H9 (cell line): ENCODE measurements at regions not wholly inside any gene's neighbourhood (a gene's known extent, or its start where the extent isn't known, plus 50 kb on each side); places are given as distances from the start of the nearest gene placed in this dataset.

ENCODE experiments used
- DNase-seq: peaks from one replicate; pipeline ENCODE4 v3.0.0-alpha.2; 2017
- H2AFZ ChIP-seq: one replicate; pipeline ENCODE4 v1.6.1; 2013; ENCODE audit warnings: mild to moderate bottlenecking, low read length, control low read depth, moderate library complexity
- H2AK5ac ChIP-seq: 2 replicates; pipeline ENCODE4 v1.6.1; 2013; ENCODE audit warnings: low read length, control low read depth, mixed read lengths; ENCODE audit not compliant: insufficient read length
- H2BK120ac ChIP-seq: one replicate; pipeline ENCODE4 v1.6.1; 2013; ENCODE audit warnings: low read depth, mild to moderate bottlenecking, low read length, control low read depth, inconsistent platforms; ENCODE audit not compliant: poor library complexity, severe bottlenecking
- H2BK12ac ChIP-seq: 2 replicates; pipeline ENCODE4 v1.6.1; 2013; ENCODE audit warnings: low read length, control low read depth, mixed read lengths, low read depth; ENCODE audit not compliant: insufficient read length
- H2BK15ac ChIP-seq: 2 replicates; pipeline ENCODE4 v1.6.1; 2013; ENCODE audit warnings: low read depth, low read length, control low read depth
- H2BK20ac ChIP-seq: one replicate; pipeline ENCODE4 v1.6.1; 2013; ENCODE audit warnings: low read depth, mild to moderate bottlenecking, low read length, control low read depth, inconsistent platforms; ENCODE audit not compliant: poor library complexity, severe bottlenecking
- H2BK5ac ChIP-seq: 2 replicates; pipeline ENCODE4 v1.6.1; 2013; ENCODE audit warnings: low read length, control low read depth, mixed read lengths; ENCODE audit not compliant: insufficient read length
- H3K14ac ChIP-seq: 2 replicates; pipeline ENCODE4 v1.6.1; 2013; ENCODE audit warnings: low read length, control low read depth; ENCODE audit not compliant: insufficient read depth
- H3K18ac ChIP-seq: 2 replicates; pipeline ENCODE4 v1.6.1; 2013; ENCODE audit warnings: low read depth, mild to moderate bottlenecking, mixed read lengths, low read length, control low read depth; ENCODE audit not compliant: insufficient read length
- H3K23ac ChIP-seq: 2 replicates; pipeline ENCODE4 v1.6.1; 2013; ENCODE audit warnings: low read length, control low read depth, mixed read lengths, low read depth; ENCODE audit not compliant: insufficient read length
- H3K23me2 ChIP-seq: 2 replicates; pipeline ENCODE4 v1.6.1; 2013; ENCODE audit warnings: low read depth, mild to moderate bottlenecking, mixed read lengths, low read length, control low read depth; ENCODE audit not compliant: insufficient read length, poor library complexity, severe bottlenecking
- H3K27ac ChIP-seq: 2 replicates; pipeline ENCODE4 v1.5.1; 2013; ENCODE audit warnings: low read length, control low read depth, mixed read lengths, low read depth; ENCODE audit not compliant: insufficient read length
- H3K27me3 ChIP-seq: 2 replicates; pipeline ENCODE4 v1.6.1; 2013; ENCODE audit warnings: low read length, control low read depth, inconsistent platforms; ENCODE audit not compliant: insufficient read depth
- H3K4ac ChIP-seq: 2 replicates; pipeline ENCODE4 v1.6.1; 2013; ENCODE audit warnings: low read depth, mild to moderate bottlenecking, control low read depth, inconsistent platforms, low read length, moderate library complexity
- H3K4me1 ChIP-seq: 2 replicates; pipeline ENCODE4 v1.6.1; 2013; ENCODE audit warnings: low read length, control low read depth, inconsistent platforms; ENCODE audit not compliant: insufficient read depth
- H3K4me2 ChIP-seq: 2 replicates; pipeline ENCODE4 v1.6.1; 2013; ENCODE audit warnings: low read length, control low read depth, mixed read lengths; ENCODE audit not compliant: insufficient read length, insufficient read depth
- H3K56ac ChIP-seq: 2 replicates; pipeline ENCODE4 v1.6.1; 2013; ENCODE audit warnings: low read depth, mild to moderate bottlenecking, mixed read lengths, low read length, control low read depth; ENCODE audit not compliant: insufficient read length
- H3K79me1 ChIP-seq: 2 replicates; pipeline ENCODE4 v1.6.1; 2013; ENCODE audit warnings: low read depth, mild to moderate bottlenecking, moderate library complexity, low read length, control low read depth, inconsistent platforms; ENCODE audit not compliant: insufficient read depth, poor library complexity, severe bottlenecking
- H3K79me2 ChIP-seq: 2 replicates; pipeline ENCODE4 v1.6.1; 2013; ENCODE audit warnings: low read length, control low read depth, inconsistent platforms; ENCODE audit not compliant: insufficient read depth
- H3K9ac ChIP-seq: 2 replicates; pipeline ENCODE4 v1.6.1; 2013; ENCODE audit warnings: low read length, control low read depth, mixed read lengths; ENCODE audit not compliant: insufficient read length; ENCODE audit errors: extremely low read depth
- H3K9me3 ChIP-seq: one replicate; pipeline ENCODE4 v1.6.1; 2013; ENCODE audit warnings: low read depth, low read length, inconsistent platforms; ENCODE audit not compliant: control insufficient read depth
- H3T11ph ChIP-seq: one replicate; pipeline ENCODE4 v1.6.1; 2013; ENCODE audit warnings: mild to moderate bottlenecking, low read length, control low read depth, inconsistent platforms
- H4K20me1 ChIP-seq: one replicate; pipeline ENCODE4 v1.6.1; 2013; ENCODE audit not compliant: control insufficient read depth, insufficient read length, insufficient read depth
- H4K5ac ChIP-seq: 2 replicates; pipeline ENCODE4 v1.6.1; 2013; ENCODE audit warnings: low read depth, mild to moderate bottlenecking, mixed read lengths, low read length, control low read depth; ENCODE audit not compliant: insufficient read length
- H4K8ac ChIP-seq: replicated peaks from 2 replicates; pipeline ENCODE4 v1.6.1; 2013; ENCODE audit warnings: low read length, control low read depth, mixed read lengths, low read depth; ENCODE audit not compliant: insufficient read length
- H4K91ac ChIP-seq: 2 replicates; pipeline ENCODE4 v1.6.1; 2013; ENCODE audit warnings: low read depth, mild to moderate bottlenecking, moderate library complexity, mixed read lengths, low read length, control low read depth; ENCODE audit not compliant: insufficient read length
- H3K27ac Mint-ChIP-seq, 3 experiments: 2 replicates in 2 of 3; 3 replicates in 1 of 3; pipeline ENCODE4 v1.8.0; 2020 to 2021; ENCODE audit warnings: mixed read lengths in 3 of 3, mild to moderate bottlenecking in 1 of 3, moderate library complexity in 1 of 3
- H3K27me3 Mint-ChIP-seq: 2 replicates; pipeline ENCODE4 v1.8.0; 2021; ENCODE audit warnings: low read depth, mild to moderate bottlenecking, moderate library complexity, mixed read lengths
- H3K36me3 Mint-ChIP-seq, 3 experiments: 2 replicates in 2 of 3; 3 replicates in 1 of 3; pipeline ENCODE4 v1.8.0; 2020 to 2021; ENCODE audit warnings: low read depth in 3 of 3, mixed read lengths in 3 of 3; ENCODE audit not compliant: insufficient read depth in 1 of 3
- H3K4me1 Mint-ChIP-seq, 2 experiments: 2 replicates each; pipeline ENCODE4 v1.8.0; 2020; ENCODE audit warnings: mixed read lengths in 2 of 2
- H3K4me3 Mint-ChIP-seq, 2 experiments: 2 replicates in 1 of 2; 3 replicates in 1 of 2; pipeline ENCODE4 v1.8.0; 2020 to 2021; ENCODE audit warnings: mild to moderate bottlenecking in 2 of 2, mixed read lengths in 2 of 2, moderate library complexity in 1 of 2
- H3K9me3 Mint-ChIP-seq, 2 experiments: 2 replicates in 1 of 2; 3 replicates in 1 of 2; pipeline ENCODE4 v1.8.0; 2020; ENCODE audit warnings: mild to moderate bottlenecking in 2 of 2, mixed read lengths in 2 of 2, moderate library complexity in 1 of 2
- WGBS: extraction: QIAGEN DNeasy Blood & Tissue Kit; methylation state at CpG from one replicate; pipeline ENCODE4 v1.1.7; 2013; ENCODE audit warnings: missing lambda C conversion rate, low lambda C conversion rate, mixed read lengths; ENCODE audit not compliant: insufficient read length; ENCODE audit errors: extremely low coverage; 5-methylcytosine and 5-hydroxymethylcytosine counted together
- TF ChIP-seq, protein P1 (sequence below): fragments of 200-600 bp; sonication (generic); conservative IDR thresholded peaks from 3 replicates; pipeline ENCODE4 v1.8.0; 2021; ENCODE audit warnings: antibody characterized with exemption, mild to moderate bottlenecking

DNA sequence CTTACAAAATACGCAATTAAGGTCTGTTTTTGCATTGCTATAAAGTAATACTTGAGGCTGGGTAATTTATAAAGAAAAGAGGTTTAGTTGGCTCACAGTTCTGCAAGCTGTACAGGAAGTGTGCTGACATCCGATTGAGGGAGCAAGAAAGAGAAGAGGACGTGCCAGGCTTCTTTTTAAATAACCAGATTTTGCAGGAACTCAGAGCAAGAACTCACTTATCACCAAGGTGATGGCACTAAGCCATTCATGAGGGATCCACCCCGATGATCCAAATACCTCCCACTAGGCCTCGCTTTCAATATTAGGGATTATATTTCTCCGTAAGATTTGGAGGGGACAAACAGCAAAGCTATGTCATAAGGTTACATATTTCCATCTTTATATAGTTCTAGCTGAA lies 456.7 kb downstream of the GLUD2 start:
- no peaks in the 10 kb centered on the region for H3K79me2 ChIP-seq
- no peak overlapping the region for H2BK20ac ChIP-seq
- no peaks in the 10 kb centered on the region for H3K23me2 ChIP-seq
- Mint-ChIP-seq H3K27ac (no peak overlapping the region), H3K36me3 (no peaks in the 10 kb centered on the region; a peak in 1 of 7 replicates), H3K4me1 (no peaks in the 10 kb centered on the region), H3K9me3 (peaks cover 16% of the 10 kb centered on the region in 2 experiments; a peak in 4 of 5 replicates), H3K4me3 (no peak overlapping the region), H3K27me3 (no peaks in the 10 kb centered on the region)
- no peak overlapping the region for H3K14ac ChIP-seq
- H3K18ac ChIP-seq: no peak overlapping the region
- H3T11ph ChIP-seq: no peak overlapping the region
- H4K5ac ChIP-seq: no peak overlapping the region
- H3K4me2 ChIP-seq: no peak overlapping the region
- no peak overlapping the region for H4K91ac ChIP-seq
- H3K27me3 ChIP-seq: no peaks in the 10 kb centered on the region
- no peak overlapping the region for H4K8ac ChIP-seq
- no CpG with 5 or more reads among the region's 6 CpGs for WGBS
- TF ChIP-seq, protein P1, sequence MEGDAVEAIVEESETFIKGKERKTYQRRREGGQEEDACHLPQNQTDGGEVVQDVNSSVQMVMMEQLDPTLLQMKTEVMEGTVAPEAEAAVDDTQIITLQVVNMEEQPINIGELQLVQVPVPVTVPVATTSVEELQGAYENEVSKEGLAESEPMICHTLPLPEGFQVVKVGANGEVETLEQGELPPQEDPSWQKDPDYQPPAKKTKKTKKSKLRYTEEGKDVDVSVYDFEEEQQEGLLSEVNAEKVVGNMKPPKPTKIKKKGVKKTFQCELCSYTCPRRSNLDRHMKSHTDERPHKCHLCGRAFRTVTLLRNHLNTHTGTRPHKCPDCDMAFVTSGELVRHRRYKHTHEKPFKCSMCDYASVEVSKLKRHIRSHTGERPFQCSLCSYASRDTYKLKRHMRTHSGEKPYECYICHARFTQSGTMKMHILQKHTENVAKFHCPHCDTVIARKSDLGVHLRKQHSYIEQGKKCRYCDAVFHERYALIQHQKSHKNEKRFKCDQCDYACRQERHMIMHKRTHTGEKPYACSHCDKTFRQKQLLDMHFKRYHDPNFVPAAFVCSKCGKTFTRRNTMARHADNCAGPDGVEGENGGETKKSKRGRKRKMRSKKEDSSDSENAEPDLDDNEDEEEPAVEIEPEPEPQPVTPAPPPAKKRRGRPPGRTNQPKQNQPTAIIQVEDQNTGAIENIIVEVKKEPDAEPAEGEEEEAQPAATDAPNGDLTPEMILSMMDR: no peak
- H2BK15ac ChIP-seq: no peak overlapping the region
- no peaks in the 10 kb centered on the region for H4K20me1 ChIP-seq
- H3K9ac ChIP-seq: no peak overlapping the region
- H2BK120ac ChIP-seq: no peak overlapping the region
- H3K4ac ChIP-seq: no peak overlapping the region
- H3K27ac ChIP-seq: no peak overlapping the region
- no peaks in the 10 kb centered on the region for H3K9me3 ChIP-seq
- no peak overlapping the region for H3K56ac ChIP-seq
- H2AFZ ChIP-seq: no peak overlapping the region
- H3K23ac ChIP-seq: no peak overlapping the region
- H3K4me1 ChIP-seq: no peaks in the 10 kb centered on the region
- no peak overlapping the region for H2BK12ac ChIP-seq
- no peak overlapping the region for H2BK5ac ChIP-seq
- H2AK5ac ChIP-seq: no peak overlapping the region
- H3K79me1 ChIP-seq: no peaks in the 10 kb centered on the region
- DNase-seq: no peak
